Inferior parietal cortex (tissue), 1 donor: ENCODE measurements at regions not wholly inside any gene's neighbourhood (a gene's known extent, or its start where the extent isn't known, plus 50 kb on each side); places are given as distances from the start of the nearest gene placed in this dataset.

Source experiments
- DNase-seq: peaks from one replicate; pipeline ENCODE4 v3.0.0-alpha.2; 2016; ENCODE audit errors: extremely low spot score

DNA sequence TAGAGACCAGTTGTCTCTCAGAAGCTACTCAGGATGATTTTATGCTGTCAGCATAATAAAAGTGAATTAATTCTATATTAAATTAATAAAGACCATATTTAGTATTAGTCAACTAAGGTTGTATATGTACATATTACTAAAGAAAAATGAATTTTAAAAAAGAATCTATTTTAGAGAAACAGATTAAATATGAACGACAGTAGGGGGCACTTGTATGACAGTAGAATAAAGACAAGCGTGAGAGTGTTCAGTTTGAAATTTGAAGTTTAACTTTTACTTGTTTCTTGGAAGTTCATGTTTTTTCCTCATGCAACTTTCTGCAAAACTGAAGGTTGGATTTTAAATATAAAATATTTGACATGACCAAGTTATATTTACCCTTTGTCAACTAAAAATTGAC, 67.9 kb upstream of the MACF1 start:
- DNase-seq = no peak

DNA sequence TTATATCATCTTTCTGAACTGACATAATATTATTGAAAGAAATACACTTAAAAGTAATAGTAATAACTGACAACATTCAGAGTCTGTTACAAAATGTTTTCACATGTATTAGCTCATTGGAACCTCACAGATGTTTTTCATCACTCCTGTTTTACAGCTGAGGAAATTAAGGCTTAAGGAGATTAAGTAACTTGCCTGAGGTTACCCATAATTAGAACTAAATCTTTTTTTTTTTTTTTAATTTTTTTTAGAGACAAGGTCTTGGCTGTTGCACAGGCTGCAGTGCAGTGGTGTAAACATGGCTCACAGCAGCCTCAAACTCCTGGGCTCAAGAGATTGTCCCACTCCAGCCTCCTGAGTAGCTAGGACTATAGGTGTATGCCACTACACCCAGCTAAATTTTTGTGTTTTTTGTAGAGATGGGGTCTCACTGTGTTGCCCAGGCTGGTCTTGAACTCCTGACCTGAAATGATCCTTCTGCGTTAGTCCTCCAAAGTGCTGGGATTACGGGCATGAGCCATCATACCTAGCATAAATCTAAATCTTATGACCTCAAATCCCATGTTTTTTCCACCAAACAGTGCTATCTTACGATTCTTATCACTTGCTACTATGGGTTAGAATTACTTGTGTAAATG, 64.7 kb upstream of the MACF1 start:
- no peak for DNase-seq

DNA sequence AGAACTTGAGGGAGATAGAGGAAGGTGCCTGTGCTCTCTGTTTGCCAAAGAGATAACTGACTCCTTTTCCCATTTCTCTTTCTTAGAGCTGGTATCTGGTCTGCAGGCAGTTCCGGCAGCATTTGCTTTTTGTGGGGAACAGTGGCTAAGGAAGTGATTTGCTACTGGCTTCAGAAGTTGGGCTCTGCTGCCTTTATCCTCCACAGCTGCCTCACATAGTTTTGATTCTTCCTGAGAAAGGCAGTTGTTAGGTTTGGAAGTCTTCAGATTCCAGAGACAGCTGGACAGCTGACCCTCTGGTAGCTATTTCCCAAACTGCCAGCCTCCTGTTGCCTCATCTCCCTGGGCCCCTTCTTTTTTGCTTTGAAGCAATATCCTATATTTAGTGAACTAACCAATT, 62.6 kb upstream of the MACF1 start:
- DNase-seq = no peak

DNA sequence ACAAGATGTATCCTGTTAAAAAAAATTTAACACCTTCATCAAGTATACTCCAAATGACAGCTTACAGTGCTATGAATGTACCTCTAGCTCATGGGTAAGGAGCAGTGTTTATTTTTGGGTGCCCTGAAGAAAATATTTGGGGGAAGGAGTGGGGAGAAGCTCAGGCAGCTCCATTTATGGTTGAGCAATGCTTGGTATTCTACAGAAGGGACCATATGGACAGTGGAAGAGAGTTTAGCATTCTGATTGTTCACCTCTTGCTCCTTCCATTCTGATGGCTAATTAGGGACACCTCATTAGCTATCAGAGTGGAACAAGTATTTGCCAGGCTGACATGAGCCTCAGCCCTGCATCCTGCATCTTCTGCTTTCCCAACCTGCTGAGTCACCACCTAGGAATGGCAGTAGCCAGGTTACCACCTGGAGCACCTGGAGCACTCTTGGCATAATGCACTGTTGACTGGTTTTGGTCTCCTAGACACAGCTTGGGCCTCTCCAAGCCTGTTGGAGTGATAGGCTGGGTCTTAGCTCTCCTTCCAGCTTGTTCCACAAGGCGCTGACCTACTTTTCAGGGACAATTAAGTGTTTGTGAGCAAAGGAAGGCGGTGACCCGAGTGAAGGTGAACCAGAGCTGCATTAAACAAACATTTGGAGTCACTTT, 62.0 kb upstream of the MACF1 start:
- no peak for DNase-seq

DNA sequence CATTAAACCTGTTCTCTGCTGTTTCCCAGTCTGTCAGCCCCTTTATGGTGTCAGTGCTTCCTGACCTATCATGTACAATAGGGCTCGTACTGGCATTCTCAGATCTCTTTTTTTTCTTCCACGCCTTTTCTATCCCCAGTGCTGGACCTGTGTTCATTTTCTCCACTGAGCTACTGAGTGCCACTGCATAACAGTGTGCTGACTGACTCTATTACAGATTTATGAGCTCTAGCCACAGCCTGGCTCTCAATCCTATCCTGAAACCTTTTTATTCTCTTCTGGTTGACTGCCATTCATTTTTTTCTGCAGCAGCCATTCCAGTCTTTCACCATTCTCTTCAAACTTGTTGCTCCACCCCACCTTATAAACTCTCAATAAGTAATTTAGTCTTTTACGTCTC, 59.6 kb upstream of the MACF1 start:
- no peak for DNase-seq

DNA sequence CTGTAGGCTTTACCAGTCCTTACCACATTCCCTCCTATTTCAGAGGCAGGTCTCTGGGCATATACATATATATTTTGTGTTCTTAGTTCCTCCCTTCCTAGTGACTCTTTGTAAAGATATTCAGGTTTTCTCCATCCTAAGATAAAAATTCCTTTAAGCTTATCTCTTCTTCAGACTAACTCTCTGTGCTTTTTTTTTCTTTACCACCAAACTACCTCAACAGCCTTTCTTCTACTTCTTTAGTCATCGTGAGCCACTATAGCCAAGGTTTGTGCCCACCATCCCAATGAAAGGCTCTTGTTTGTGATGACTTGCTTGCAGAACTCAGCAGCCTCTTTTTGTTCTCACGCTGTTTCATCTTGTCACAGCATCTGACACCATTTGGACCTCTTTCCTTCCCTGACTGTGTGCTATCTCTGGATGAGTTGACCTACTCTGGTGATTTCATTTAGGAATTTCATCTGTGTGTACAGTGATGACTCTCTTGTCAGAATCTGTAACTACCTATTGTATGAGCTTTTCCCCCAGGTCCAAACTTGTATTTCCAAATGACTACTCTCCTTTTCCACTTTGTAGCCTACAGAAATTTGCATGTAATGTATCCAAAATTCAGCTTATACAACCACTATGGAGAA, 59.0 kb upstream of the MACF1 start:
- DNase-seq = no peak

DNA sequence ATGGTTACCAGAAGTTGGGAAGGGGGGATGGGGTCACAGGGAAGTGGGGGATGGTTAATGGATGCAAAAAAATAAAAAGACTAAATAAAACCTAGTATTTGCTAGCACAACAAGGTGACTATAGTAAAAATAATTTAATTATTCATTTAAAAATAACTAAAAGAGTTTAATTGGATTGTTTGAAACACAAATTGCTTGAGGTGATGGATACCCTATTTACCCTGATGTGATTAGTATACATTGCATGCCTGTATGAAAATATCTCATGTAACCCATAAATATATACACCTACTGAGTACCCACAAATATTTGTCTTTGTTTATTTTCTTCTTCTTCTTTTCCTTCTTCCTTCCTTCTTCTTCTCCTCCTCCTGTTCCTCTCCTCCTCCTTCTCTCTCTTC, 57.8 kb upstream of the MACF1 start:
- no peak for DNase-seq

DNA sequence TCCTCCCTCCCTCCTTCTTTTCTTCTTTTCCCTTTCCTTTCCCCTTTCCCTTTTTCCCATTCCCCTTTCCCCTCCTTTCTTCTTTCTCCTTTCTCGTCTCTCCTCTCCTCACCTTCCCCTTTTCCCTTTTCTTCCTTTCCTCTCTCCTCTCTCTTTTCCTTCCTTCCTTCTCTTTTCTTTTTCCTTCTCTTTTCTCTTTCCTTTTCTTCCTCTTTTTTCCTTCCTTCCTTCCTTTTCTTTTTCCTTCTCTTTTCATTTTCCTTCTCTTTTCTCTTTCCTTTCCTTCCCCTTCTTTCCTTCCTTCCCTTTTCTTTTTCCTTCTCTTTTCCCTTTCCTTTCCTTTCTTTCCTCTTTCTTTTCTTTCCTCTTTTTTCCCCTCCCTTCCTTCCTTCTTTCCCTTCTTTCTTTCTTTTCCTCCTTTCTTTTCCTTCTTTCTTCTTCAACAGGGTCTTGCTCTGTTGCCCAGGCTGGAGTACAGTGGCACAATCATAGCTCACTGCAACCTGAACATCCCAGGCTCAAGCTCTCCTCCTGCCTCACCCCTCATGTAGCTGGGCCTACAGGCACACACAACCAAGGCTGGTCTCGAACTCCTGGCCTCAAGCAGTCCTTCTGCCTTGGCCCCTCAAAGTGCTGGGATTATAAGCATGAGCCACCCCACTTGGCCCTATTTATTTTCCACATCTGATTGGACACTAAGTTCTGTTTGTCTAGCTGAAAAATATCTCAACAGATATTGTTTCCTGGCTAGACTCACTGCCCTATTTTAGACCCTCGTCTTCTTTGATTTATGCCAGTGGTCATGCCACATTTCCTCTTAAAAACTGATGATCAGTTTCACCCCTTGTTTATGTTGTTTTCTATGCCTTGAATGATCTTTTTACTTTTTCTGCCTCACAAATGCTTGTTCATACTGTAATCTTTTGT, 57.1 kb upstream of the MACF1 start:
- DNase-seq = no peak

DNA sequence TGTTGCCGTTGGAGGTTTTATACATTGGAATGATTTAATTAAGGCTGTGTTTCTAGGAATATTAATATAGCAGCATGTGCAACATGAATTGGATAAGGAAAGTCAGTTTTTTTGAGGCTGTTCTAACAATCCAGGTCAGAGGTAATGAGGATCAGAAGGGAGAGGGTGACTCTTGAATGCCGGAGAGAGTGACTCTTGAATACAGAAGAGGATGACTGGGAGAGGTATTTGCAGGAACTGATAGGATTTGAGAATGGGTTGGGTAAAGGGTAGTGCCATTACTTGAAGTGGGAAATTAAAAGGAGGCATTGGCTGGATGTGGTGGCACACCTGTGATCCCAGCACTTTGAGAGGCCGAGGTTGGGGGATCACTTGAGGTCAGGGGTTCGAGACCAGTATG, 55.6 kb upstream of the MACF1 start:
- DNase-seq = no peak

DNA sequence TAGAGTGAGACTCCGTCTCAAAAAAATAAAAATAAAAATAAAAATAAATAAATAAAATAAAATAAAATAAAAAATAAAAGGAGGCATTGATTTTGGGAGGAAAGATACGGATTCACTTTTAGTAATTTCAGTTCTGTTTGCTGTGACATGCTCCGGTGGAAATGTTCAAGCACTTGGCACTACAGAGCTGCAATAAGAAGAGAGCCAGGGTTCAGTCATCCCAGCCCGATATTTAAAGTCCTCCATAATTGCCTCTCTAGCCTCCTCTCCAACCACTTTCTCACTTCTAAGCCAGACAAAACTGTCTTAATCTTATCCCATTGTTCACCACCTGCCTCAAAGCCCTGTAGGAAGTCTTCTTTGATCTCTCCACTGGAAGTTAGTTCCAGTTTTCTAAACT, 55.0 kb upstream of the MACF1 start:
- no peak for DNase-seq

DNA sequence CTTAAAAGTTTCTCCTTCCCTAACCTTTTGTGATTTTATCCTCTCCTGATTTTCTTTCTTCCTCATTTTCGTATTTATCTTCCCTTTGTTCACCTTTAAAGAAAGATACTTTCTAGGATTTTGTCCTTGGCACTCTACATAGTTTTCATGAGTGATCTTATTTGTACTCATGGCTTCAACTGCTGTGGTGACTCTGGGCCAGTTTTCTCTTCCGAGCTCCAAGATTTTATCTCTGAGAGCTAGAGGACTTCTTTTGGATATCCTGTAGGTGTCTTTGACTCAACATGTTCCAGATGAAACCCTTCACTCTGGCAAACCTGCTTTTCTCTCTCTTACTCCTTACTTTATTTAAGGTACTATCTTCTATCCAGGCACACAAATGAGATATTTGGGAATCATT, 53.7 kb upstream of the MACF1 start:
- DNase-seq = no peak

DNA sequence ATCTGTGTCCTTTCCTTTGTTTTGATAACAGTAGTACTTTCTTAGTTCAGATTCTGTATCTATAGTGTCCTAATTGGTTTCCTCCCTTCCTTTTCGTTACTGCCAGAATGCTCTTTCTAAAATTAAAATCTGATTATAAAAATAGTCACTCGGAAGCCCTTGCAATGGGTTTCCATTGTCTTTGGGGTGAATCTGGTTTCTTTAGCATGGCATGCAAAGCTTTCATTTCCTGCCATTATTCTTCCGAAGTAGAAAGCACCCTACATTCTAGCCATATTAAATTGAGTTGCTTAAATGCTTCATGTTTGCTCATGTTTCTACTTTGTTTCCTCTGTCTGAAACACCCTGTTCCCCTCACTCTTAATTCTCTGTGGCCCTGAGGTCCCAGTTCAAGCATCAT, 53.2 kb upstream of the MACF1 start:
- no peak for DNase-seq

DNA sequence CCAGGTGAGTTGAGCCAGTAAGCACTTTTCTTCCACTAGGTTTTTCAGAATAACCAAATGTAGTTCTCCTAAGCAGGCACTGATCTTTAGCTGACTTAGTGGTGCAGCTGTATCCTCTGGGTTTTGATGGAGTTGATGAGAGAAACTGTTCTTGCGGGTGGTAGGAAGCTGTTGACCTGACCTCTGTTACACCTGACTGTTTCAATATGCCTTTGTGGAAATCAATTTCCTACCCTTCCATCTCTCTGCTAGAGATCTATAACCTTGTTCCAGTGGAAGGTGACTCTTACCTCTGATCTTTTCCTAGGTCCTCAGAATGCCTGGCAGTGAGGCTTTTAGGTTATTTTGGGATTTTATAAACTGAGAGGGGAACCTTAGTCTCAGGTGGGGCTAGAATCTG, 51.6 kb upstream of the MACF1 start:
- no peak for DNase-seq

DNA sequence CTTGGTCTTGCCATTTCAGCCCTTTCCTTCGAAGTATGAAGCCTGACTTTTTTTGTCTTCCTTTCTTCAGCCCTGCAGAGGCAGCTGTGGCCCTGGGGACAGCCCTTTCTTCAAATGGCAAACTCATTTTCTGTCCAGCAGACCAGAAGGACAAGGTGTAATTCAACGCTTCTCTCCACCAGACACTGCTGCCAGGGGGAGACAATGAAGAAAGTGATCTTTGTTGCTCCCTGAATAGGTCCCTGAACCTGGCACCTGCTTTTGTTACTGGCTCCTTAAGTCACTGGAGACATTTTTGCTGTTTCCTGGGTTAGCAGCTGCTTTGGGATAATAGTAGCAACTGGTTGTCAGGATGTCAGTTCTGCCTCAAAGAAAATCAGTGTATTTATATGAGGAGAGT, 50.8 kb upstream of the MACF1 start:
- DNase-seq = no peak

DNA sequence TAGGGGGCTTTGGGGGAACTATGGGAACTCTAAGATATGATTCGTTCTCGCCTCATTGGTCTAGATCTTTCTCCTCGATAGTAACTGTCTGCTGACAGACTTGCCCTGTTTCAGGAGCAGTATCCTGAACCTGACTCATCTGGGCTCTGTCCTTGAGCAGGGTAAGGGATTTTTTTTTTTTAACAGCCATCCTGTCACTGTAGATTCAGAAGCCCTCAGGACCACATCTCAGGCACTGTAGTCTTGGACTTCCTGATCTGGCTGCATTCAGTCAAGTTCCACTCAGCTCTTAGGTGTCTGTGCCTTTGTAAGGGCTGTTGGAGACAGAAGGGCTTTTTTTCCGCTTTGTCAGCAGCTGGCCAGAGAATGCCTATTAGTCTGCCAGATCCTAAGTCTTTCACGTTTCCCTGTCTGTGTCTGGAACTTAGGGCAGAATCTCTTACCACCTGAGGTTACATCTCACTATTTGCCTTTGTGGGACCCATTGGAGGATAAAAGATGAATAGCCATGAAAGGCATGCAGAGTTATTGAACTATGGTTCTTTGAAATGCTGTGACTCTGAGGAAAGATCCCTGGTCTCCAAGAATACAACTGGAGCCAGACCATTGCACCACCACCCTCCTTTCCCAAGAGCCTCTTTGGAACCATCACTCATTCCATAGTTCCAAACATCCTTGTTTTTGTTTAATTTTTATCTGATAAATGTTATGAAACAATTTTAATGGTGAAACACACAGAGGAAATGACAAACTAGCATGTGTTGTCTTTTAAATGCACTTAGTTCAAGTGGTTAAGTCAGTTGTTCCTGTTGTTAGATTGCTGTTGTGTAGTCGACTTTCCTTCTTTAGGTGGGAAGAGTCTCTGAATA, 49.7 kb upstream of the MACF1 start:
- DNase-seq = no peak
